GM21423 (cell line): ENCODE measurements at regions not wholly inside any gene's neighbourhood (a gene's known extent, or its start where the extent isn't known, plus 50 kb on each side); places are given as distances from the start of the nearest gene placed in this dataset.
"Not testable (repeated sequence)": the region's sequence is repeated elsewhere in the genome, so short reads cannot be mapped to it uniquely, and the experiment has no call there.

Experiments used
- ATAC-seq: cut with Tn5 transposase; IDR thresholded peaks from one replicate; pipeline ENCODE4 v1.9.1; 2021; ENCODE audit warnings: mild to moderate bottlenecking, moderate library complexity; ENCODE audit not compliant: unreplicated experiment

GRCh38 chr12:104906695-104907094, 51.4 kb downstream of the SLC41A2 start:
- ATAC-seq: no peak

- not testable (repeated sequence) for ATAC-seq
Observed at GRCh38 chr12:104905446-104905845, 52.6 kb downstream of the SLC41A2 start.

GRCh38 chr12:104903648-104904423, 54.3 kb downstream of the SLC41A2 start:
- no peak for ATAC-seq

GRCh38 chr12:104902125-104902524, 56.0 kb downstream of the SLC41A2 start:
- no peak for ATAC-seq

GRCh38 chr12:104896710-104897109, 61.4 kb downstream of the SLC41A2 start:
- no peak for ATAC-seq

GRCh38 chr12:104896146-104896545, 61.9 kb downstream of the SLC41A2 start:
- ATAC-seq: no peak

- no peak for ATAC-seq
Observed at GRCh38 chr12:104895415-104895814, 62.7 kb downstream of the SLC41A2 start.

- ATAC-seq: peak; percentile 48
Observed at GRCh38 chr12:104890476-104891096, 67.5 kb downstream of the SLC41A2 start.

- ATAC-seq: no peak
Observed at GRCh38 chr12:104889735-104890134, 68.4 kb downstream of the SLC41A2 start.

GRCh38 chr12:104888892-104889291, 69.2 kb downstream of the SLC41A2 start:
- ATAC-seq: no peak

- no peak for ATAC-seq
Observed at GRCh38 chr12:104888481-104888880, 69.6 kb downstream of the SLC41A2 start.

- no peak for ATAC-seq
Observed at GRCh38 chr12:104887452-104887851, 70.6 kb downstream of the SLC41A2 start.

GRCh38 chr12:104886418-104887401, 71.4 kb downstream of the SLC41A2 start:
- ATAC-seq: no peak

GRCh38 chr12:104878858-104879257, 79.2 kb downstream of the SLC41A2 start:
- not testable (repeated sequence) for ATAC-seq

GRCh38 chr12:104877103-104877705, 80.9 kb downstream of the SLC41A2 start:
- no peak for ATAC-seq

GRCh38 chr12:104873374-104873773, 84.7 kb downstream of the SLC41A2 start:
- no peak for ATAC-seq

- peak; percentile 60 for ATAC-seq
Observed at GRCh38 chr12:104870797-104871196, 87.3 kb downstream of the SLC41A2 start.

GRCh38 chr12:104866291-104866690, 91.8 kb downstream of the SLC41A2 start:
- no peak for ATAC-seq

- peak; percentile 75 for ATAC-seq
Observed at GRCh38 chr12:104865080-104865479, 93.0 kb downstream of the SLC41A2 start.

- no peak for ATAC-seq
Observed at GRCh38 chr12:104864668-104865067, 93.4 kb downstream of the SLC41A2 start.
